HepG2 (cell line): ENCODE measurements at regions not wholly inside any gene's neighbourhood (a gene's known extent, or its start where the extent isn't known, plus 50 kb on each side); places are given as distances from the start of the nearest gene placed in this dataset.

Experiments used
- E2F2 ChIP-seq: sonication (generic); formaldehyde crosslinking; IDR thresholded peaks from 2 replicates; pipeline ENCODE4 v1.4.0; 2020; ENCODE audit warnings: missing genetic modification reagents, borderline replicate concordance
- HDAC2 ChIP-seq: sonication (generic); formaldehyde crosslinking; IDR thresholded peaks from 2 replicates; pipeline ENCODE4 v1.4.0; 2020; ENCODE audit warnings: missing genetic modification reagents
- HNF1B ChIP-seq: sonication (generic); formaldehyde crosslinking; IDR thresholded peaks from 2 replicates; pipeline ENCODE4 v1.5.1; 2020; ENCODE audit warnings: mild to moderate bottlenecking, moderate library complexity, missing genetic modification reagents
- HNRNPLL ChIP-seq: fragments of 200-400 bp; formaldehyde crosslinking; IDR thresholded peaks from 2 replicates; pipeline ENCODE4 v1.6.1; 2017; ENCODE audit warnings: mild to moderate bottlenecking, low read depth, low read length; ENCODE audit not compliant: poor library complexity, severe bottlenecking
- NFE2L1 ChIP-seq: sonication (generic); formaldehyde crosslinking; IDR thresholded peaks from 2 replicates; pipeline ENCODE4 v1.4.0; 2020; ENCODE audit warnings: missing genetic modification reagents, mild to moderate bottlenecking, borderline replicate concordance
- NFKB2 ChIP-seq: sonication (generic); formaldehyde crosslinking; IDR thresholded peaks from 2 replicates; pipeline ENCODE4 v1.4.0; 2020; ENCODE audit warnings: missing genetic modification reagents, borderline replicate concordance
- RXRB ChIP-seq: IDR thresholded peaks from 2 replicates; pipeline ENCODE4 v1.6.1; 2016; ENCODE audit warnings: borderline replicate concordance, missing genetic modification reagents, missing compliant biosample characterization
- SMARCE1 ChIP-seq: fragments of 450-650 bp; IDR thresholded peaks from 2 replicates; pipeline ENCODE4 v1.6.1; 2017; ENCODE audit warnings: borderline replicate concordance
- STAT6 ChIP-seq: sonication (generic); formaldehyde crosslinking; IDR thresholded peaks from 2 replicates; pipeline ENCODE4 v1.4.0; 2020; ENCODE audit warnings: missing genetic modification reagents, mild to moderate bottlenecking, borderline replicate concordance
- TCF7 ChIP-seq: sonication (generic); IDR thresholded peaks from 2 replicates; pipeline ENCODE4 v1.6.1; 2016; ENCODE audit warnings: antibody characterized with exemption, low read depth
- TRIM24 ChIP-seq: sonication (generic); formaldehyde crosslinking; IDR thresholded peaks from 2 replicates; pipeline ENCODE4 v1.8.0; 2022; ENCODE audit warnings: mild to moderate bottlenecking, missing genetic modification reagents
- U2AF2 ChIP-seq: fragments of 200-400 bp; formaldehyde crosslinking; IDR thresholded peaks from 2 replicates; pipeline ENCODE4 v1.6.1; 2017; ENCODE audit warnings: low read depth, mild to moderate bottlenecking, low read length
- YEATS4 ChIP-seq: sonication (generic); formaldehyde crosslinking; IDR thresholded peaks from 2 replicates; pipeline ENCODE4 v1.4.0; 2020; ENCODE audit warnings: missing genetic modification reagents, borderline replicate concordance
- ZFAT ChIP-seq: sonication (generic); formaldehyde crosslinking; conservative IDR thresholded peaks from 2 replicates; pipeline ENCODE4 v1.8.1; 2023; ENCODE audit warnings: missing genetic modification reagents, inconsistent platforms
- ZFP41 ChIP-seq: sonication (generic); formaldehyde crosslinking; IDR thresholded peaks from 2 replicates; pipeline ENCODE4 v1.4.0; 2020; ENCODE audit warnings: mild to moderate bottlenecking, missing genetic modification reagents, borderline replicate concordance
- ZMAT5 ChIP-seq: sonication (generic); formaldehyde crosslinking; IDR thresholded peaks from 2 replicates; pipeline ENCODE4 v1.5.0; 2020; ENCODE audit warnings: mild to moderate bottlenecking, low read depth, missing genetic modification reagents, borderline replicate concordance
- ZNF143 ChIP-seq: sonication (generic); formaldehyde crosslinking; IDR thresholded peaks from 2 replicates; pipeline ENCODE4 v1.4.0; 2020; ENCODE audit warnings: missing genetic modification reagents
- ZNF629 ChIP-seq: sonication (generic); formaldehyde crosslinking; conservative IDR thresholded peaks from 2 replicates; pipeline ENCODE4 v1.5.0; 2020; ENCODE audit warnings: missing genetic modification reagents
- ZSCAN25 ChIP-seq: sonication (generic); formaldehyde crosslinking; IDR thresholded peaks from 2 replicates; pipeline ENCODE4 v1.8.0; 2022; ENCODE audit warnings: mild to moderate bottlenecking, missing genetic modification reagents
- ZSCAN29 ChIP-seq: sonication (generic); formaldehyde crosslinking; conservative IDR thresholded peaks from 2 replicates; pipeline ENCODE4 v1.4.0; 2020; ENCODE audit warnings: mild to moderate bottlenecking, missing genetic modification reagents
- TF ChIP-seq, protein P1 (sequence below): sonication (generic); formaldehyde crosslinking; conservative IDR thresholded peaks from 2 replicates; pipeline ENCODE4 v1.8.0; 2022; ENCODE audit warnings: mild to moderate bottlenecking, moderate library complexity, missing genetic modification reagents
- TF ChIP-seq, protein P2 (sequence below): sonication (generic); formaldehyde crosslinking; conservative IDR thresholded peaks from 2 replicates; pipeline ENCODE4 v1.5.0; 2020; ENCODE audit warnings: missing genetic modification reagents

- TF ChIP-seq HNRNPLL (no peak), U2AF2 (no peak), NFE2L1 (no peak), ZNF143 (CRISPR knock-in tag) (no peak), NFKB2 (no peak), STAT6 (CRISPR knock-in tag) (no peak), TCF7 (no peak), ZFP41 (CRISPR knock-in tag) (no peak), E2F2 (no peak), ZNF629 (CRISPR knock-in tag) (no peak), ZMAT5 (CRISPR knock-in tag) (no peak), RXRB (CRISPR knock-in tag) (0 out of 2 replicates have a peak, but pooled peaks have one; percentile 15), YEATS4 (CRISPR knock-in tag) (no peak), SMARCE1 (no peak), ZFAT (CRISPR knock-in tag) (no peak), TRIM24 (no peak), ZSCAN25 (CRISPR knock-in tag) (no peak), HNF1B (CRISPR knock-in tag) (no peak), ZSCAN29 (CRISPR knock-in tag) (no peak), HDAC2 (CRISPR knock-in tag) (no peak)
- TF ChIP-seq, protein P1, sequence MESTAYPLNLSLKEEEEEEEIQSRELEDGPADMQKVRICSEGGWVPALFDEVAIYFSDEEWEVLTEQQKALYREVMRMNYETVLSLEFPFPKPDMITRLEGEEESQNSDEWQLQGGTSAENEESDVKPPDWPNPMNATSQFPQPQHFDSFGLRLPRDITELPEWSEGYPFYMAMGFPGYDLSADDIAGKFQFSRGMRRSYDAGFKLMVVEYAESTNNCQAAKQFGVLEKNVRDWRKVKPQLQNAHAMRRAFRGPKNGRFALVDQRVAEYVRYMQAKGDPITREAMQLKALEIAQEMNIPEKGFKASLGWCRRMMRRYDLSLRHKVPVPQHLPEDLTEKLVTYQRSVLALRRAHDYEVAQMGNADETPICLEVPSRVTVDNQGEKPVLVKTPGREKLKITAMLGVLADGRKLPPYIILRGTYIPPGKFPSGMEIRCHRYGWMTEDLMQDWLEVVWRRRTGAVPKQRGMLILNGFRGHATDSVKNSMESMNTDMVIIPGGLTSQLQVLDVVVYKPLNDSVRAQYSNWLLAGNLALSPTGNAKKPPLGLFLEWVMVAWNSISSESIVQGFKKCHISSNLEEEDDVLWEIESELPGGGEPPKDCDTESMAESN (CRISPR knock-in tag), result no peak
- TF ChIP-seq, protein P2, sequence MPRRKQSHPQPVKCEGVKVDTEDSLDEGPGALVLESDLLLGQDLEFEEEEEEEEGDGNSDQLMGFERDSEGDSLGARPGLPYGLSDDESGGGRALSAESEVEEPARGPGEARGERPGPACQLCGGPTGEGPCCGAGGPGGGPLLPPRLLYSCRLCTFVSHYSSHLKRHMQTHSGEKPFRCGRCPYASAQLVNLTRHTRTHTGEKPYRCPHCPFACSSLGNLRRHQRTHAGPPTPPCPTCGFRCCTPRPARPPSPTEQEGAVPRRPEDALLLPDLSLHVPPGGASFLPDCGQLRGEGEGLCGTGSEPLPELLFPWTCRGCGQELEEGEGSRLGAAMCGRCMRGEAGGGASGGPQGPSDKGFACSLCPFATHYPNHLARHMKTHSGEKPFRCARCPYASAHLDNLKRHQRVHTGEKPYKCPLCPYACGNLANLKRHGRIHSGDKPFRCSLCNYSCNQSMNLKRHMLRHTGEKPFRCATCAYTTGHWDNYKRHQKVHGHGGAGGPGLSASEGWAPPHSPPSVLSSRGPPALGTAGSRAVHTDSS, result no peak
These were observed 65.9 kb downstream of the CEBPB start (continued) for GRCh38 chr20:50256577-50256976.
